H9 (cell line): ENCODE measurements at regions not wholly inside any gene's neighbourhood (a gene's known extent, or its start where the extent isn't known, plus 50 kb on each side); places are given as distances from the start of the nearest gene placed in this dataset.

ENCODE experiments used
- DNase-seq: peaks from one replicate; pipeline ENCODE4 v3.0.0-alpha.2; 2017
- H2AFZ ChIP-seq: one replicate; pipeline ENCODE4 v1.6.1; 2013; ENCODE audit warnings: mild to moderate bottlenecking, low read length, control low read depth, moderate library complexity
- H2AK5ac ChIP-seq: 2 replicates; pipeline ENCODE4 v1.6.1; 2013; ENCODE audit warnings: low read length, control low read depth, mixed read lengths; ENCODE audit not compliant: insufficient read length
- H2BK120ac ChIP-seq: one replicate; pipeline ENCODE4 v1.6.1; 2013; ENCODE audit warnings: low read depth, mild to moderate bottlenecking, low read length, control low read depth, inconsistent platforms; ENCODE audit not compliant: poor library complexity, severe bottlenecking
- H2BK12ac ChIP-seq: 2 replicates; pipeline ENCODE4 v1.6.1; 2013; ENCODE audit warnings: low read length, control low read depth, mixed read lengths, low read depth; ENCODE audit not compliant: insufficient read length
- H2BK15ac ChIP-seq: 2 replicates; pipeline ENCODE4 v1.6.1; 2013; ENCODE audit warnings: low read depth, low read length, control low read depth
- H2BK20ac ChIP-seq: one replicate; pipeline ENCODE4 v1.6.1; 2013; ENCODE audit warnings: low read depth, mild to moderate bottlenecking, low read length, control low read depth, inconsistent platforms; ENCODE audit not compliant: poor library complexity, severe bottlenecking
- H2BK5ac ChIP-seq: 2 replicates; pipeline ENCODE4 v1.6.1; 2013; ENCODE audit warnings: low read length, control low read depth, mixed read lengths; ENCODE audit not compliant: insufficient read length
- H3K14ac ChIP-seq: 2 replicates; pipeline ENCODE4 v1.6.1; 2013; ENCODE audit warnings: low read length, control low read depth; ENCODE audit not compliant: insufficient read depth
- H3K18ac ChIP-seq: 2 replicates; pipeline ENCODE4 v1.6.1; 2013; ENCODE audit warnings: low read depth, mild to moderate bottlenecking, mixed read lengths, low read length, control low read depth; ENCODE audit not compliant: insufficient read length
- H3K23ac ChIP-seq: 2 replicates; pipeline ENCODE4 v1.6.1; 2013; ENCODE audit warnings: low read length, control low read depth, mixed read lengths, low read depth; ENCODE audit not compliant: insufficient read length
- H3K23me2 ChIP-seq: 2 replicates; pipeline ENCODE4 v1.6.1; 2013; ENCODE audit warnings: low read depth, mild to moderate bottlenecking, mixed read lengths, low read length, control low read depth; ENCODE audit not compliant: insufficient read length, poor library complexity, severe bottlenecking
- H3K27ac ChIP-seq: 2 replicates; pipeline ENCODE4 v1.5.1; 2013; ENCODE audit warnings: low read length, control low read depth, mixed read lengths, low read depth; ENCODE audit not compliant: insufficient read length
- H3K27me3 ChIP-seq: 2 replicates; pipeline ENCODE4 v1.6.1; 2013; ENCODE audit warnings: low read length, control low read depth, inconsistent platforms; ENCODE audit not compliant: insufficient read depth
- H3K4ac ChIP-seq: 2 replicates; pipeline ENCODE4 v1.6.1; 2013; ENCODE audit warnings: low read depth, mild to moderate bottlenecking, control low read depth, inconsistent platforms, low read length, moderate library complexity
- H3K4me1 ChIP-seq: 2 replicates; pipeline ENCODE4 v1.6.1; 2013; ENCODE audit warnings: low read length, control low read depth, inconsistent platforms; ENCODE audit not compliant: insufficient read depth
- H3K4me2 ChIP-seq: 2 replicates; pipeline ENCODE4 v1.6.1; 2013; ENCODE audit warnings: low read length, control low read depth, mixed read lengths; ENCODE audit not compliant: insufficient read length, insufficient read depth
- H3K56ac ChIP-seq: 2 replicates; pipeline ENCODE4 v1.6.1; 2013; ENCODE audit warnings: low read depth, mild to moderate bottlenecking, mixed read lengths, low read length, control low read depth; ENCODE audit not compliant: insufficient read length
- H3K79me1 ChIP-seq: 2 replicates; pipeline ENCODE4 v1.6.1; 2013; ENCODE audit warnings: low read depth, mild to moderate bottlenecking, moderate library complexity, low read length, control low read depth, inconsistent platforms; ENCODE audit not compliant: insufficient read depth, poor library complexity, severe bottlenecking
- H3K79me2 ChIP-seq: 2 replicates; pipeline ENCODE4 v1.6.1; 2013; ENCODE audit warnings: low read length, control low read depth, inconsistent platforms; ENCODE audit not compliant: insufficient read depth
- H3K9ac ChIP-seq: 2 replicates; pipeline ENCODE4 v1.6.1; 2013; ENCODE audit warnings: low read length, control low read depth, mixed read lengths; ENCODE audit not compliant: insufficient read length; ENCODE audit errors: extremely low read depth
- H3K9me3 ChIP-seq: one replicate; pipeline ENCODE4 v1.6.1; 2013; ENCODE audit warnings: low read depth, low read length, inconsistent platforms; ENCODE audit not compliant: control insufficient read depth
- H3T11ph ChIP-seq: one replicate; pipeline ENCODE4 v1.6.1; 2013; ENCODE audit warnings: mild to moderate bottlenecking, low read length, control low read depth, inconsistent platforms
- H4K20me1 ChIP-seq: one replicate; pipeline ENCODE4 v1.6.1; 2013; ENCODE audit not compliant: control insufficient read depth, insufficient read length, insufficient read depth
- H4K5ac ChIP-seq: 2 replicates; pipeline ENCODE4 v1.6.1; 2013; ENCODE audit warnings: low read depth, mild to moderate bottlenecking, mixed read lengths, low read length, control low read depth; ENCODE audit not compliant: insufficient read length
- H4K8ac ChIP-seq: replicated peaks from 2 replicates; pipeline ENCODE4 v1.6.1; 2013; ENCODE audit warnings: low read length, control low read depth, mixed read lengths, low read depth; ENCODE audit not compliant: insufficient read length
- H4K91ac ChIP-seq: 2 replicates; pipeline ENCODE4 v1.6.1; 2013; ENCODE audit warnings: low read depth, mild to moderate bottlenecking, moderate library complexity, mixed read lengths, low read length, control low read depth; ENCODE audit not compliant: insufficient read length
- H3K27ac Mint-ChIP-seq, 3 experiments: 2 replicates in 2 of 3; 3 replicates in 1 of 3; pipeline ENCODE4 v1.8.0; 2020 to 2021; ENCODE audit warnings: mixed read lengths in 3 of 3, mild to moderate bottlenecking in 1 of 3, moderate library complexity in 1 of 3
- H3K27me3 Mint-ChIP-seq: 2 replicates; pipeline ENCODE4 v1.8.0; 2021; ENCODE audit warnings: low read depth, mild to moderate bottlenecking, moderate library complexity, mixed read lengths
- H3K36me3 Mint-ChIP-seq, 3 experiments: 2 replicates in 2 of 3; 3 replicates in 1 of 3; pipeline ENCODE4 v1.8.0; 2020 to 2021; ENCODE audit warnings: low read depth in 3 of 3, mixed read lengths in 3 of 3; ENCODE audit not compliant: insufficient read depth in 1 of 3
- H3K4me1 Mint-ChIP-seq, 2 experiments: 2 replicates each; pipeline ENCODE4 v1.8.0; 2020; ENCODE audit warnings: mixed read lengths in 2 of 2
- H3K4me3 Mint-ChIP-seq, 2 experiments: 2 replicates in 1 of 2; 3 replicates in 1 of 2; pipeline ENCODE4 v1.8.0; 2020 to 2021; ENCODE audit warnings: mild to moderate bottlenecking in 2 of 2, mixed read lengths in 2 of 2, moderate library complexity in 1 of 2
- H3K9me3 Mint-ChIP-seq, 2 experiments: 2 replicates in 1 of 2; 3 replicates in 1 of 2; pipeline ENCODE4 v1.8.0; 2020; ENCODE audit warnings: mild to moderate bottlenecking in 2 of 2, mixed read lengths in 2 of 2, moderate library complexity in 1 of 2
- WGBS: extraction: QIAGEN DNeasy Blood & Tissue Kit; methylation state at CpG from one replicate; pipeline ENCODE4 v1.1.7; 2013; ENCODE audit warnings: missing lambda C conversion rate, low lambda C conversion rate, mixed read lengths; ENCODE audit not compliant: insufficient read length; ENCODE audit errors: extremely low coverage; 5-methylcytosine and 5-hydroxymethylcytosine counted together
- TF ChIP-seq, protein P1 (sequence below): fragments of 200-600 bp; sonication (generic); conservative IDR thresholded peaks from 3 replicates; pipeline ENCODE4 v1.8.0; 2021; ENCODE audit warnings: antibody characterized with exemption, mild to moderate bottlenecking

DNA sequence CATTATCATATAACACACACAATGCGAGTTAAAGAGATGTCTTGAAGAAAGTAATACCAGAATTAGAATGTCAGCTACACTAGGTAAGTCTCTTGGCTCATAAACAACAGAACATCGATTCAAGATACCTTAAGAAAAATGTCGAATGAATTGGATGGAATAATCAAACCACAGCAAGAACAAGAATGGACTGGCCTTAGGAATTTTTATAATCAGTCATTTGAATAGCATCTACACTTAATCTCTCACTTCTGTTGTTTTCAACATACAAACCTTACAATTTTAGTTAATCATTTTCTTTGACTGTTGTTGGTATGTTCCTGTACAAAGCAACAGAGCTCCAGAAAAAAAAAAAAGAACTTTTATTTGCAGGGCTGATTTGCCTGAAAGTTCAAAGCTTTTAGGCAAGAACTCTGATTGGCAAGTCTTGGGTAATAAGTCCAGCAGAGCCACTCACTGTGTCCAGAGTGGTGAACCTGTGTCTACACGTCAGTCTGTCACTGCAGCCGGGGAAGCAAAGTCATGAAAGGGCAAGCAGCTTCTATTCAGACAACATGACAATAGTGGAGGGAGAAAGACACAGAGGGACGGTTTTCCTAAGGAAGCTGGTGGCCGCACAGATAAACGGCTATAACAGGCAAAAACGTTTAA, 1026.1 kb upstream of the MIR17HG start:
- no peak overlapping the region for H2BK20ac ChIP-seq
- TF ChIP-seq, protein P1, sequence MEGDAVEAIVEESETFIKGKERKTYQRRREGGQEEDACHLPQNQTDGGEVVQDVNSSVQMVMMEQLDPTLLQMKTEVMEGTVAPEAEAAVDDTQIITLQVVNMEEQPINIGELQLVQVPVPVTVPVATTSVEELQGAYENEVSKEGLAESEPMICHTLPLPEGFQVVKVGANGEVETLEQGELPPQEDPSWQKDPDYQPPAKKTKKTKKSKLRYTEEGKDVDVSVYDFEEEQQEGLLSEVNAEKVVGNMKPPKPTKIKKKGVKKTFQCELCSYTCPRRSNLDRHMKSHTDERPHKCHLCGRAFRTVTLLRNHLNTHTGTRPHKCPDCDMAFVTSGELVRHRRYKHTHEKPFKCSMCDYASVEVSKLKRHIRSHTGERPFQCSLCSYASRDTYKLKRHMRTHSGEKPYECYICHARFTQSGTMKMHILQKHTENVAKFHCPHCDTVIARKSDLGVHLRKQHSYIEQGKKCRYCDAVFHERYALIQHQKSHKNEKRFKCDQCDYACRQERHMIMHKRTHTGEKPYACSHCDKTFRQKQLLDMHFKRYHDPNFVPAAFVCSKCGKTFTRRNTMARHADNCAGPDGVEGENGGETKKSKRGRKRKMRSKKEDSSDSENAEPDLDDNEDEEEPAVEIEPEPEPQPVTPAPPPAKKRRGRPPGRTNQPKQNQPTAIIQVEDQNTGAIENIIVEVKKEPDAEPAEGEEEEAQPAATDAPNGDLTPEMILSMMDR: no peak
- no peak for DNase-seq
- no peaks in the 10 kb centered on the region for H4K20me1 ChIP-seq
- H3K18ac ChIP-seq: no peak overlapping the region
- WGBS: no CpG with 5 or more reads among the region's 9 CpGs
- no peak overlapping the region for H4K8ac ChIP-seq
- H3K79me1 ChIP-seq: no peaks in the 10 kb centered on the region
- no peak overlapping the region for H3K9ac ChIP-seq
- Mint-ChIP-seq H3K4me3 (no peak overlapping the region), H3K27me3 (no peaks in the 10 kb centered on the region), H3K27ac (0 out of 7 replicates have a peak overlapping the region, but pooled peaks of 1 of the 3 experiments have one; percentile 65), H3K4me1 (no peaks in the 10 kb centered on the region), H3K36me3 (no peaks in the 10 kb centered on the region), H3K9me3 (no peaks in the 10 kb centered on the region)
- no peak overlapping the region for H3K4ac ChIP-seq
- no peak overlapping the region for H2BK120ac ChIP-seq
- H3K27ac ChIP-seq: no peak overlapping the region
- no peak overlapping the region for H3K23ac ChIP-seq
- no peak overlapping the region for H3K56ac ChIP-seq
- H3K27me3 ChIP-seq: no peaks in the 10 kb centered on the region
- no peak overlapping the region for H2AK5ac ChIP-seq
- H3K23me2 ChIP-seq: no peaks in the 10 kb centered on the region
- H3K4me2 ChIP-seq: no peak overlapping the region
- H3K79me2 ChIP-seq: no peaks in the 10 kb centered on the region
- H4K91ac ChIP-seq: no peak overlapping the region
- H2BK12ac ChIP-seq: no peak overlapping the region
- no peak overlapping the region for H2BK15ac ChIP-seq
- H4K5ac ChIP-seq: no peak overlapping the region
- no peaks in the 10 kb centered on the region for H3K4me1 ChIP-seq
- H3K9me3 ChIP-seq: no peaks in the 10 kb centered on the region
- no peak overlapping the region for H2BK5ac ChIP-seq
- H2AFZ ChIP-seq: no peak overlapping the region
- no peak overlapping the region for H3T11ph ChIP-seq
- H3K14ac ChIP-seq: no peak overlapping the region
